ENCODE measurements at regions not wholly inside any gene's neighbourhood (a gene's known extent, or its start where the extent isn't known, plus 50 kb on each side); places are given as distances from the start of the nearest gene placed in this dataset.

DNA sequence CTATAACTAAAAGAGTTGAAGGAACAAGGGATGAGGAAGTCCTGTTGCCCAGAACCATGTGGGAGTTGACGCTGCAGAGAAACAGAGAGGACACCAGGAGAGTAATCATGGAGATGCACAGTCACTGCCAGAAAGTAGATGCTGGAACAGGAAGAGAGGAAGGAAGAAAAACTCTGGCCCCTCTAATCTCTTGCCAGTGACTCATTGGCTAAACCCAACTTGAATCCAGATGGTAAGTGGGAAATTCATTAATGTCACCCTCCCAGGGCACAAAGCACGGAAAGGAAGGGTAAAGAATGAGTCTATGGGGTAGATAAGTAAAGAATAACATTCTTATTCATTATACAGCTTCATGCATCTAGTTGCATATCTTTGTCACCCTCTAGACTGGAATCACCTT lies 631.9 kb downstream of the PRELID2 start:
- intact Hi-C loops (cut with micrococcal nuclease; ENCODE audit: unreplicated experiment) (no loop called here), in situ Hi-C loops (cut with HindIII; ENCODE audit: extremely low pct_ligation_motif_present, low pct_unique_long_range_greater_than_20kb) (no loop called here)
- H3K4me1 ChIP-seq (ENCODE audit: insufficient read depth, low read length): no peaks in the 10 kb centered on the region
- no peak overlapping the region for H3K27ac ChIP-seq (ENCODE audit: extremely low read length, insufficient read depth, low read length)
- no peak for DNase-seq (ENCODE audit: low spot score)
- ChIA-PET POLR2A (no interaction called here), CTCF (ENCODE audit: low intra/inter-chr PET ratio, low total read pairs) (no interaction called here)
- H3K9ac ChIP-seq (ENCODE audit: insufficient read depth, low read depth, low read length): no peak overlapping the region
- no peak overlapping the region for H3K4me3 ChIP-seq (replicated peaks in 1 of 3; ENCODE audit: insufficient read depth in 1 of 3, low read depth in 2 of 3, low read length in 3 of 3)
- H3K36me3 ChIP-seq (replicated peaks in 1 of 2; ENCODE audit: control insufficient read depth in 1 of 2, insufficient read depth in 2 of 2, low read length in 2 of 2): no peaks in the 10 kb centered on the region
- TF ChIP-seq ZNF230 (CRISPR knock-in tag; IDR thresholded peaks at IDR 0.05) (no peak), NR2C2 (CRISPR knock-in tag; IDR thresholded peaks at IDR 0.05; ENCODE audit: borderline replicate concordance) (no peak), IKZF4 (CRISPR knock-in tag; IDR thresholded peaks at IDR 0.05; ENCODE audit: borderline replicate concordance, low read depth, not compliant biosample characterization) (no peak)
- TF ChIP-seq, protein P1, sequence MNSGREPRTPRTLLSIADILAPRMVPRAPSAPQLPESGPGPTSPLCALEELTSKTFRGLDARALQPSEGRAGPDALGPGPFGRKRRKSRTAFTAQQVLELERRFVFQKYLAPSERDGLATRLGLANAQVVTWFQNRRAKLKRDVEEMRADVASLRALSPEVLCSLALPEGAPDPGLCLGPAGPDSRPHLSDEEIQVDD (CRISPR knock-in tag; IDR thresholded peaks at IDR 0.05; ENCODE audit: borderline replicate concordance): no peak
- no peak for FAIRE-seq
- no peak overlapping the region for H3K4me2 ChIP-seq (ENCODE audit: low read depth, low read length)
- no peaks in the 10 kb centered on the region for H4K20me1 ChIP-seq (ENCODE audit: insufficient read depth, low read length)
- H3K27me3 ChIP-seq (ENCODE audit: control insufficient read depth in 1 of 2, insufficient read depth in 2 of 2, low read length in 2 of 2): no peaks in the 10 kb centered on the region
- 17% methylated on average over 2 of the region's 2 CpGs for WGBS (ENCODE audit: low lambda C conversion rate)
- no TSS peak for BruUV-seq (replicated peaks)
- ATAC-seq: no peak
- H3K79me2 ChIP-seq (ENCODE audit: insufficient read depth, low read length): no peaks in the 10 kb centered on the region
- no peaks in the 10 kb centered on the region for H3K9me3 ChIP-seq (ENCODE audit: low read length)
- no peak overlapping the region for H2AFZ ChIP-seq (ENCODE audit: low read length)

DNA sequence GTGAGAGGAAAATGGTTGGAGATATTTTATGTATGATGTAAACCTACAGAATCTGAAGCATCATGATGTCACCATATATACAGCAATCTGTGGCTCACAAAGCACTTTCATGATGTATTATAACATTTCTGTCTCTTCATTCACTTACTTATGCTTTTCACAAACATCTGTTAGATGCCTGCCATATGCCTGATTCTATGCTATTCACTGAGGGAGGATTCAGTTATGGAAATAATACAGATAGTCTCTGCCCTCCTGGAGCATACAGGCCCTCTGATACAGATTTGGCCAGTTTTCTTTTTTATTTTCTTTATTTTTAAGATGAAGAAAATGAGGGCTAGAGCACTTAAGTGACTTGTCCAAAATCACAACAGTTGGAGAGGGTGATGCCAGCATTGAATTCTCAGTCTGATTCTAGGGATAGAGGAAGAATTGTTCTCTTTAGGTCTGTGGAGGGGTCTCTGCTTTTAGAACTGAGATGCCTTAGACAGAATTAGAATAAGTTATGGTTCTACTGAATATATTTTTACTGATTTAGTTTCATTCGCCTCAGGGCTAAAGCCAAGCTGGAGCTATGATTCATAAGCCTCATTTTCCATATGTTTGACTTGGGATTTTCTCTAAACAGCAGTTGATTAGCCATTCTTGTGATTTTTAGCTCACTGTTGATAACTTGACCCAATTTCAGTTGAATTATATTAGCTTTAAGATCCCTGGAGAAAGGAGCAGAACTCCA lies 636.4 kb downstream of the PRELID2 start:
- ChIA-PET CTCF (ENCODE audit: low intra/inter-chr PET ratio, low total read pairs) (no interaction called here), POLR2A (no interaction called here)
- no peak overlapping the region for H3K4me3 ChIP-seq (replicated peaks in 1 of 3; ENCODE audit: insufficient read depth in 1 of 3, low read depth in 2 of 3, low read length in 3 of 3)
- H3K9ac ChIP-seq (ENCODE audit: insufficient read depth, low read depth, low read length): no peak overlapping the region
- no peaks in the 10 kb centered on the region for H3K4me1 ChIP-seq (ENCODE audit: insufficient read depth, low read length)
- FAIRE-seq (no peak), ATAC-seq (no peak), DNase-seq (ENCODE audit: low spot score) (no peak)
- intact Hi-C loops (cut with micrococcal nuclease; ENCODE audit: unreplicated experiment) (no loop called here), in situ Hi-C loops (cut with HindIII; ENCODE audit: extremely low pct_ligation_motif_present, low pct_unique_long_range_greater_than_20kb) (no loop called here)
- no peak overlapping the region for H3K27ac ChIP-seq (ENCODE audit: extremely low read length, insufficient read depth, low read length)
- BruUV-seq (replicated peaks): no TSS peak
- no peaks in the 10 kb centered on the region for H4K20me1 ChIP-seq (ENCODE audit: insufficient read depth, low read length)
- no peaks in the 10 kb centered on the region for H3K27me3 ChIP-seq (ENCODE audit: control insufficient read depth in 1 of 2, insufficient read depth in 2 of 2, low read length in 2 of 2)
- no peaks in the 10 kb centered on the region for H3K9me3 ChIP-seq (ENCODE audit: low read length)
- no peak overlapping the region for H3K4me2 ChIP-seq (ENCODE audit: low read depth, low read length)
- WGBS (ENCODE audit: low lambda C conversion rate): 13% methylated on average over 1 of the region's 1 CpG
- no peaks in the 10 kb centered on the region for H3K36me3 ChIP-seq (replicated peaks in 1 of 2; ENCODE audit: control insufficient read depth in 1 of 2, insufficient read depth in 2 of 2, low read length in 2 of 2)
- no peaks in the 10 kb centered on the region for H3K79me2 ChIP-seq (ENCODE audit: insufficient read depth, low read length)
- no peak overlapping the region for H2AFZ ChIP-seq (ENCODE audit: low read length)
- TF ChIP-seq SMAD9 (CRISPR knock-in tag; IDR thresholded peaks at IDR 0.05): no peak
- TF ChIP-seq, protein P2, sequence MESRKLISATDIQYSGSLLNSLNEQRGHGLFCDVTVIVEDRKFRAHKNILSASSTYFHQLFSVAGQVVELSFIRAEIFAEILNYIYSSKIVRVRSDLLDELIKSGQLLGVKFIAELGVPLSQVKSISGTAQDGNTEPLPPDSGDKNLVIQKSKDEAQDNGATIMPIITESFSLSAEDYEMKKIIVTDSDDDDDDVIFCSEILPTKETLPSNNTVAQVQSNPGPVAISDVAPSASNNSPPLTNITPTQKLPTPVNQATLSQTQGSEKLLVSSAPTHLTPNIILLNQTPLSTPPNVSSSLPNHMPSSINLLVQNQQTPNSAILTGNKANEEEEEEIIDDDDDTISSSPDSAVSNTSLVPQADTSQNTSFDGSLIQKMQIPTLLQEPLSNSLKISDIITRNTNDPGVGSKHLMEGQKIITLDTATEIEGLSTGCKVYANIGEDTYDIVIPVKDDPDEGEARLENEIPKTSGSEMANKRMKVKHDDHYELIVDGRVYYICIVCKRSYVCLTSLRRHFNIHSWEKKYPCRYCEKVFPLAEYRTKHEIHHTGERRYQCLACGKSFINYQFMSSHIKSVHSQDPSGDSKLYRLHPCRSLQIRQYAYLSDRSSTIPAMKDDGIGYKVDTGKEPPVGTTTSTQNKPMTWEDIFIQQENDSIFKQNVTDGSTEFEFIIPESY (CRISPR knock-in tag; IDR thresholded peaks at IDR 0.05): no peak
- TF ChIP-seq, protein P3, sequence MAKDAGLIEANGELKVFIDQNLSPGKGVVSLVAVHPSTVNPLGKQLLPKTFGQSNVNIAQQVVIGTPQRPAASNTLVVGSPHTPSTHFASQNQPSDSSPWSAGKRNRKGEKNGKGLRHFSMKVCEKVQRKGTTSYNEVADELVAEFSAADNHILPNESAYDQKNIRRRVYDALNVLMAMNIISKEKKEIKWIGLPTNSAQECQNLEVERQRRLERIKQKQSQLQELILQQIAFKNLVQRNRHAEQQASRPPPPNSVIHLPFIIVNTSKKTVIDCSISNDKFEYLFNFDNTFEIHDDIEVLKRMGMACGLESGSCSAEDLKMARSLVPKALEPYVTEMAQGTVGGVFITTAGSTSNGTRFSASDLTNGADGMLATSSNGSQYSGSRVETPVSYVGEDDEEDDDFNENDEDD (CRISPR knock-in tag; IDR thresholded peaks at IDR 0.05; ENCODE audit: borderline replicate concordance): no peak
- TF ChIP-seq, protein P4, sequence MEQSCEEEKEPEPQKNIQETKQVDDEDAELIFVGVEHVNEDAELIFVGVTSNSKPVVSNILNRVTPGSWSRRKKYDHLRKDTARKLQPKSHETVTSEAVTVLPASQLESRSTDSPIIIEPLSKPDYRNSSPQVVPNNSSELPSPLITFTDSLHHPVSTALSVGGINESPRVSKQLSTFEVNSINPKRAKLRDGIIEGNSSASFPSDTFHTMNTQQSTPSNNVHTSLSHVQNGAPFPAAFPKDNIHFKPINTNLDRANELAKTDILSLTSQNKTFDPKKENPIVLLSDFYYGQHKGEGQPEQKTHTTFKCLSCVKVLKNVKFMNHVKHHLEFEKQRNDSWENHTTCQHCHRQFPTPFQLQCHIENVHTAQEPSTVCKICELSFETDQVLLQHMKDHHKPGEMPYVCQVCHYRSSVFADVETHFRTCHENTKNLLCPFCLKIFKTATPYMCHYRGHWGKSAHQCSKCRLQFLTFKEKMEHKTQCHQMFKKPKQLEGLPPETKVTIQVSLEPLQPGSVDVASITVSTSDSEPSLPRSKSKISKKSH (CRISPR knock-in tag; IDR thresholded peaks at IDR 0.05; ENCODE audit: borderline replicate concordance): no peak

Data from HepG2 (cell line).